Glomerular visceral epithelial cell (primary cell): ENCODE measurements at regions not wholly inside any gene's neighbourhood (a gene's known extent, or its start where the extent isn't known, plus 50 kb on each side); places are given as distances from the start of the nearest gene placed in this dataset.
"Not testable (repeated sequence)": the region's sequence is repeated elsewhere in the genome, so short reads cannot be mapped to it uniquely, and the experiment has no call there.

Experiments used
- DNase-seq: peaks from one replicate; pipeline ENCODE4 v3.0.0-alpha.2; 2016; ENCODE audit errors: extremely low spot score

DNA sequence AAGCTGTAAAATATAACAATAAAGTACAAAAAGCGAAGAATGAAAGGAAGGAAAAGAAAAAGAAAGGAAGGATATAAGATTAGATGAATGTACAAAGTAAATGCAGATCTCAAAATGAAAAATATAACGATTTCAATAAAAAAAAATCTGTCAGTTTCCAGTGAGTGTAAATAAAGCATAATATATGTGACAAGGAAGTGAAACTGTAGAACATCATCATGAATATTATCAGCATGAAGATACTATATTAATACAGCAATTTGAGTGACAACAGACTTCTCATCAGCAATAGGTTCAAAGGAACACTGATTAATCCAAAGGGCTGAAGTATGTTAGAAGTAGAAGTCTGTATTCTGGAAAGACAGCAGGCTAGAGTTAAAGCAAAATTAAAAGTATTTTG lies 659.5 kb upstream of the MBL2 start:
- DNase-seq = no peak

DNA sequence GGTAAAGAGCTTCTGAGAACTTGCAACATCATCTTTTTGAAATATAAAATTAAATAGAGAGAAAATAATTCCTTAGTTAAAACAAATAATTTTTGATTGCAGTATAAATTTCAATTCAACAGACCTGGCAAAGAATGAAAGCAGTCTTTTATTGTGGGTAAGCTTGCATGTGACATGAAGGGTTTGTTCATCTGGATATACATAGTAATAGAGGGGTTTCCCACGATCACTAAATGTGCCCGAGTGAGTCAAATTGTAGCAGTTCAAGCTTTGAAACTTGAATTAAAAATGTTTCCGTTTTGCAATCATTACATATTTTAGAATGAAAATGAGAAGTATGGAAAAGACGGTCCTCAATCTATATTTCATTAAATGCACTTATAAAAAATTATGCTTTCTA lies 658.4 kb upstream of the MBL2 start:
- DNase-seq = no peak

DNA sequence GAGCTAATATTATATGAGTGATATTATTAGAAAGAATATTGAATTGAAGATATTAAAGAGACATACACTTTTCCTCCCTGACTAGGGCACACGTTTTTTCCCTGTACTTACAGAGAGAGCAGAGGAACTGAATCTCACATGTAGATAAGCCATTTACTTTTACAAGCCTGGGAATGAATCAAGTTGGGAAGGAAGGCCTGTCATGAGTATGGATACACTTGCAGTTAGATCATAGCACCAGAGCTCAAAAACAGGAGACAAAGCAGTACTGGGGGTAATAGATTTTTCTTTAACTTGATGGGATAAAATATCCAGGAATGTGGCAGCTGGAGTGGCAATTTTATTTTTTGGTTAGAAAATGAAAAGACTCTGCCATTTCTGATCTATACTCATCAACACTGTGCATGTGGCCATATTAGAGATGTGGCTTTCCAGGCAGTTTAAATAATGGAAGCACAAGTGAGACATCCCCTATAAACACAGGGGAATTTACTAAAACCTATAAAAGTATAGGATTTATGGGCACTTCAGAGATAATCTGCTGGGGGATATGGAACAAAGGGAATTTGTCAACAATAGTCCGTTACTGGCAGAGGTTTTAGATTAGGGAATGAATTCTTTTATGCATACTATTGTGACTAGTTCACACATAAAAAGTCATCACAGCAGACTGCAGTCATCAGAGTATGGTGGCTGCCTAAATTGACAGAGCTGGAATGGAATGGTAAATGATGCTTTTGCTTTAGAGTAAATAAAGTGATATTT lies 657.7 kb upstream of the MBL2 start:
- DNase-seq = no peak

DNA sequence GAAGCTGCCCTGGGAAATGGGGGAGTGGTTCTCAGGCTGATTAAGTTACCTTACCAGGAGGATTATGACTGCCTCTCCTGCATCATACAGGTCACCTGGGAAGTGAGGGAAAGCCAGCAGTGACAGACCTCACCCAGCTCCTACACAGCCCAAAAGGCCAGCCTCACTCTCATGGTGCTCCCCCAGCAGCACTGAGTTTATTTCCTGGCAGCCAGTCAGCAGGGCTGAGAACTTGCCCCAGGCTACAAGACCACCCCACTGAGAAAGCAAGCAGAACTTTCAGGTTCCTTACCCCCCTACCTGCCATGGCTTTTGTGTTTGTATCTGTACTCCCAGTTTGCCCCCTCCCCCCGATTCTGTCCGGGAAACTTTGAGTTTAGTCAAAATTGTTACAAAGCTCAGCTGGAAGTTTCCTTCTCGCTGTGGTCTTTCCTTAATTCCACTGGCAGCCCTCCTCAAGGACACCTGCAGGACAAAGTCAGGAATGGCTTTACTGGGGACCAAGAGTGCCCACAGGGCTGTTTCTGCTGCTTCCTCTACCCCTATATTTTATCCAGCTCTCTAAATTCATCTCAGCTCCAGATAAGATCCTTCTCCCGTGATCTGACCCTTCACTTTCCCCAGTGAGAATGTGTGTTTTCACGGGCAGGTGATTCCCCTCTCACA lies 649.8 kb upstream of the MBL2 start:
- no peak for DNase-seq

DNA sequence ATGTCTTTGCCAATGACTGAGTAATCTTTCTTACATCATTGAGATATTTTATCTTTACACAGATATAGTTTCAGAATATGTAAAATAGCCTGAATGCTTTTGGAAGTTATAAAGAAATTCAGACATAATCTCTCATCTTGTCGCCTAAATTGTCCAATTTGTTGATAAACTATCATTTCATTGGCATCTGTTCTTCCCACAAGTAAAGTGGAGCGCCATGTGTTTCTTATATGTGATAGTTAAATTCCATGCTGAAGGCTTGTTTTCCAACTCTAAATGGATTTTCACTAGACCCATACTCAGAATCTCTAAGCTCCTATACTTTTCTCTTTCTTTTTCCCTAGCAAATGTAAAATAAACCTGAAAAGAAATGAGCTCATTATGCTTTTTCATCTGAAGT lies 640.1 kb upstream of the MBL2 start:
- DNase-seq = no peak

DNA sequence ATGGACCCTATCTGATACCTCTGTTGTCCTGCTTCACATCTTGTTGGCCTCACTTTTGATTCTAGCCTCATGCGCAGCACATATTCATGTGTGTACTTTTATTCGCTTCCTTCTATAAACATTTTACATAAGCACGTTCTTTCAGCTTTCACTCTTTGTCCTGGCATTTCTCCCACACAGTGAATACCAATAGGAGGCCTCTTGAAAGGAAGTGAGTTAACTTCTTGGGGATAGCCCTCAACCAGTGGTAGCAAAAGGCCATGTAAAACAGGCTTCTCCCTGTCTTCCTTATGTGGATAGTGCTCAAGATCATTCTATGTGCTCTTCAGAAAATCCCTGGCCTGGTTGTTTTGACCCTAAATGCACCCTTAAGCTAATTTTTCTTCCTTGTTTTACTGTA lies 633.9 kb upstream of the MBL2 start:
- no peak for DNase-seq

DNA sequence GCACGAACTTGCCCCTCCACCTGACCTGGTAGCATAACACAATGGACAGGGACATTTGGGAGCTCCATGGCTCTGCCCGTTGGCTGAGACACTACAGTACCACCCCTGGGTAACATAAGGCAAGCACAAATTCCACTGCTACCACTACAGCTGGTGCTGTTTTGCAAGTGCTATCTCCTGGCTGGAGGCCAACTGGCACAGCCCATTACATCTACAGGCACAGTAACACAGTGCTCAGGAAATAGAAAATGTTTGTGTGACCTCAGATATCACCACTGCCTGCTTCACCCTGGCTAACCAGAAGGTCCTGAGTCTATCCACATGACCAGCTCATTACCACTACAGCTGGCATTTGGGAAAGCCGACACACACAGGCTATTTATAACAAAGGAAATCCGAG lies 631.1 kb upstream of the MBL2 start:
- DNase-seq = peak; percentile 60

DNA sequence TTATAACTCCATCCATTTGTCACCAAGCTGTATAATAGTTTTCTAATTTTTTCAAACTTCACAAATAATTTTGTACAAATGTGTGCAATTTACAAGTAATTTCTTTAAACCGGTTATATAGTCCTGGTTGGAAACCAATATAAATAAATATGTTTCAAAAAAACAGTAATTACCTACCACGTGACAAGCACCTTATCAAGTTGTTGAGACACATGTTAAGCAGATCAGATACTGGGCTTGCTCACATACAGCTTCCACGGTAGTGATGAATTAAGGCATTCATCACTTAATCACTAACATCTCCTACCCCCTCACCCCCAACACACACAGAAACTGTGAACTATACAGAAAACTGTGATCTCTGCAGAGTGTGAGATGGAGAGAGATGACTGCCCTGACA lies 630.0 kb upstream of the MBL2 start:
- DNase-seq = no peak

DNA sequence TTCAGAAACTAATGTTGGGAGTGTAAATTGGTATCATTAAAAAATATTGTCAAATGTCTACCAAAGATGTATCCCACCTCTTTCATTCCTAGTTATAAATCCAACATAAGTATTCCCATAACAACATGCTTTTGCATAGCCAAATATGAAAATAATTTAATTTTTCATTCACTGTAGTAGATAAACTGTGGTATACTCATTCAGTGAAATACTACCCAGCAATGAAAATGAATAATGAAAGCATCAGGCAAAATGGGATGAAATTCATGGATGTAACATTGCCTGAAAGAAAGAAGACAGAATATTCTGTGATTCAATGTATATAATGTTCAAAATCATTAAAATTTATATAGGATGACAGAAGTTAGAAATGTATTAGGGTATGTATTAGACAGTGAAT lies 629.0 kb upstream of the MBL2 start:
- no peak for DNase-seq

DNA sequence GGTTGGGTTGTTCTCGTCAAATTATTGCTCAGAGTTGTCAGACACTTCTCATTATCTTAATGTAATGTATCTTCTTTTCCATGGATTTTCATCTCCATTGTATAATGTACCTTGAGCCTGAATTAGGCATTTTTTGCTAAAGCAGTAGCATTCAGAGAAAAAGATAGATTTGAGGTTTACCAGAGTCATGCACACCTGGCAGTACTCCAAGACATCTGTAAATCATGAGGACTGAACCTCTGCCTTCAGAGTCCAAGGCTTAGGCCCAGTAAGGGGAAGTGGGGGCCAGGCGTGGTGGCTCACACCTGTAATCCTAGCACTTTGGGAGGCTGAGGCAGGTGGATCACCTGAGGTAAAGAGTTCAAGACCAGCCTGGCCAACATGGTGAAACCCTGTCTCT lies 624.3 kb upstream of the MBL2 start:
- DNase-seq = no peak

DNA sequence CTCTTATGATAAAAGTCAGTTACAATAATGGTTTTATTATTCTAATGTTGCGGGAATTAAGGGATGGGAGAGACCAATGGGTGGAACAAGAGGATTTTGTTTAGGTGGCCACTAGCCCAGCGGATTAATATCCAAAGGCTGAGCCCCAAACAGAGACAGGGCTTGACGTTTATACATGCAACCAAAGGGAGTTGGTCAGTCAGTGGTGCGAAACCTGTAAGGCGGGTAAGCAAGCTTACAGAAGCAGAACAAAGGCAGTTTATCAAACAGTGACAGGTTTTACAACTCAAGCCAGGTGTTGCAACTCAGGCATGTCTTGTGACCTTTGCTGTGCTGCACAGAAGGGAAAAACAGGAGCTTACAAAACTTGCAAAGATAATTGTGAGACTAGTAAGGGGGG lies 622.9 kb upstream of the MBL2 start:
- no peak for DNase-seq

DNA sequence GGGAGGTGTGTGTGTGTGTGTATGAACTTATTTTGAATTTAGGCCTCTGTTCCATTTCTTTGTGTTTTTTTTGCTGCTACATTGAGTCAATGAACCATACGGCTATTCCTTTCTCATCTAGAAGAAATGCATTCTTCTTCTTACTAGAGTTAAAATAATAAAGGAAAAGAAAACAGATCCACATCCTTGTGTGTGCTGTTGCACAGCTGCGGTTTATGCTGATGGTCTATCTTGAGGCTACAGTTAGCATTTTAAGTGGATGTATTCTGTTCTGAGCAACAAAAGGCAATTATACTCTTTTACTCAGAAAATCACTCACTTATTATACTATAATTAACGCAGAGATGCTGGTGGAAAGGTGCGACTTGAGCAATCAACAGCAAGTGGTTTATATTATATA lies 615.0 kb upstream of the MBL2 start:
- no peak for DNase-seq

DNA sequence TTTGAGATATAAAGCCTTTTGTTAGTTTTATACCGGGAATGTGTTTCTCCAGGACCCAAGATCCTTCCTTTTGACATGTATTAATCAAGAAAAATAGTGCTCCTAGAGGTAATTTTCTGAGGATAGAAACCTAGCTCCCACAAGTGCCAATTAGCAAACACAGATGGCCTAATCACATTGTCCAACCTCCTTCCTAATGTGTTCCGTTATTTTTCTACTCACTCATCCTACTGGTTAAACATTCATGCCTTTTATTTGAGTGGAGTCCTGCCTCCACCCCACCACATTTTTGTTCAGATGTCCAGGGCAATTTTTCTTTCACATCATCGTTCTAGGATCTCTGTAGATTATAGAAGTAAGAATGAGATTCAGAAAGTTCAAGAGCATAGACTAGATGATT lies 610.0 kb upstream of the MBL2 start:
- no peak for DNase-seq

DNA sequence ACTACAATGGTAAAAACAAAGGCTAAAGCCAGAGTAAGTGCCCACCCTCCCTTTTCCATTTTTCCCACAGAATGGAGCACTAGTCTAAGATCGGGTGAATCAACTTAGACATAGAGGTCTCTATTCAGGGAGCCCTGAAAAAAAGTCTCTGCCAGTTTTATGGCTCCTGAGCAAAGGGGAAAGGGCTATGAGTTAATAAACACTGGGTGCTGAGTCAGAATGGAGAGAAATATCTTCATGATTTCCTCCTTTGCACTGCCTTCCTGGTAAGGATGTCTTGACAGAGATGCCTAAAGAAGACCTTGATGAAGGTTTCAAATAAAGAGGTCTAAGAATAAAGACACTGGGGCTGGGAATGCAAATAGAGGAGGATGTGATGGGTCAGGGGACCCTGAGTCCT lies 607.4 kb upstream of the MBL2 start:
- DNase-seq = peak; percentile 6

DNA sequence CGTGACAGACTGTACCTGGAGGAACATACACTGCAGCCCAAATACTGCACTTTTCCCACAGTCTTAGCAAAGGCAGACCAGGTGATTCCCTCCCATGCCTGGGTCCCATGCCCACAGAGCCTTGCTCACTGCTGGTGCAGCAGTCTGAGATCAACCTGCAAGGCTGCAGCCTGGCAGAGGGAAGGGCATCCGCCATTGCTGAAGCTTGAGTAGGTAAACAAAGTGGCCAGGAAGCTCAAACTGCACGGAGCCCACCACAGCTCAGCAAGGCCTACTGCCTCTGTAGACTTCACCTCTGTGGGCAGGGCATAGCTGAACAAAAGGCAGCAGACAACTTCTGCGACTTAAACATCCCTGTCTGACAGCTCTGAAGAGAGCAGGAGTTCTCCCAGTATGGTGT lies 597.8 kb upstream of the MBL2 start:
- no peak for DNase-seq

DNA sequence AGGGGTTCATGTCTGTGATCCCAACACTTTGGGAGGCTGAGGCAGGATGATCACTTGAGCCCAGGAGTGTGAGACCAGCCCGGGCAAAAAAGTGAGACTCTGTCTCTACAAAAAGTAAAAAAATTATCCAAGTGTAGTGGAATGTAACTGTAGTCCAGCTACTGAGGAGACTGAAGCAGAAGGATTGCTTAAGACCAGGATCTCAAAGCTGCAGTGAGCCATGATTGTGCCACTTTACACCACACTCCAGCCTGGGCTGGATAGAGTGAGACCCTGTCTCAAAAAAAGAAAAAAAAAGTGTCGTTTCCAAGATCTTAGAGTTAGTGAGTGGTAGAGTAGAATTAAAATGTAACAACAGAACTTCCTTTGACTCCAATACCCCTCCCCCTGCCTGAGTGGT lies 589.4 kb upstream of the MBL2 start:
- DNase-seq = no peak

DNA sequence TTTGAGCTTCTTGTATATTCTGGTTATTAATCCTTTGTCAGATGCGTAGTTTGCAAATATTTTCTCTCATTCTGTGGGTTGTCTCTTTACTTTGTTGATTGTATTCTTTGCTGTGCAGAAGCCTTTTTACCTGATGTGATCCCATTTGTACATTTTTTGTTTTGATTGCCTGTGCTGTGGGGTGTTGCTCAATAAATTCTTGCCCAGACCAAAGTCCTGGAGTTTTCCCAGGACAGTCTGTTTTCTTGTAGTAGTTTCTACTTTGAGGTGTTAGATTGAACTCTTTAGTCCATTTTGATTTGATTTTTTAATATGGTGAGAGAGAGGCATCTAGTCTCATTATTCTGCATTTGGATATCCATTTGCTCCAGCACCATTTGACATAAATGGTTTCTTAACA lies 588.7 kb upstream of the MBL2 start:
- DNase-seq = no peak

DNA sequence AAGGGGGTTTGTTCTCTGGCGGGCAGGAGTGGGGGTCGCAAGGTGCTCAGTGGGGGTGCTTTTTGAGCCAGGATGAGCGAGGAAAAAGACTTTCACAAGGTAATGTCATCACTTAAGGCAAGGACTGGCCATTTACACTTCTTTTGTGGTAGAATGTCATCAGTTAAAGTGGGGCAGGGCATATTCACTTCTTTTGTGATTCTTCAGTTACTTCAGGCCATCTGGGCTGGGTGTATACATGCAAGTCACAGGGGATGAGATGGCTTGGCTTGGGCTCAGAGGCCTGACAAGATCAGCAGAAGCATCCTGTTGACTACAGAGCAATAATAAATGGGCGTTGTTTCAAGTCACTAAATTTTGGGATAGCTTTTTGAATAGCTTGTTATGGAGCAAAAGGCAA lies 586.4 kb upstream of the MBL2 start:
- not testable (repeated sequence) for DNase-seq

DNA sequence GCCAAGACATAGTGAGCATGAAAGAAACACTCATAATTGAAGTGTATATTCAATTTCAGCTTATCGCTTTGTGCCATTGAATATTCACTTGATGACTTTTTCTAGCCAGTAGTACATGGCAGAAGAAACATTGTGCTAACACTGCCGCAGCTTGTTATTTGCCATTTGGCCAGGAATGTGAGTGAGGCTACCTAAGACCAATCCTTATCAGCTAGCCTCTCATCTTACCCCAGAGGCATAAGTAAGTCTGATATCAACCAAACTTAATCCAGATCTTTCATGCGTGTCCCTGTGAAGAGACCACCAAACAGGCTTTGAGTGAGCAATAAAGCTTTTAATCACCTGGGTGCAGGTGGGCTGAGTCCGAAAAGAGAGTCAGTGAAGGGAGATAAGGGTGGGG lies 586.0 kb upstream of the MBL2 start:
- DNase-seq = no peak

DNA sequence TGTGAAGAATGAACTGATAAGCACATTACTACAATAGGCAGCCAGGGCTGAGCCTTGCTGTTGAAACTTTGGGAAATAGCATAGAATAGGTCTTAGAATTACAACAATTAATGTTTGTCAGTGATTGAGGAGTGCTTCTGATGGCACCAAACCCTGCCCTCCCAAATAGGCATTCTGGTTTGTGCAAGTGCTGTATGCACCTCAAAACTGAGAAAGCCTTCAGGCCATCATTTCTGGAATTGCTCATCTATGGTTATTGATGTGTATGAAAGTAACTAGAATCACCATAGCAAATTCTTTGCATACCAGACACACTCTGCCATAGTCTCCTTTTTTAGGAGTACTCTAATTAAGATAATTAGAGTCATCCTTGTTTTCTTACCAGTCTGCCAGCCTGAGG lies 585.0 kb upstream of the MBL2 start:
- no peak for DNase-seq

DNA sequence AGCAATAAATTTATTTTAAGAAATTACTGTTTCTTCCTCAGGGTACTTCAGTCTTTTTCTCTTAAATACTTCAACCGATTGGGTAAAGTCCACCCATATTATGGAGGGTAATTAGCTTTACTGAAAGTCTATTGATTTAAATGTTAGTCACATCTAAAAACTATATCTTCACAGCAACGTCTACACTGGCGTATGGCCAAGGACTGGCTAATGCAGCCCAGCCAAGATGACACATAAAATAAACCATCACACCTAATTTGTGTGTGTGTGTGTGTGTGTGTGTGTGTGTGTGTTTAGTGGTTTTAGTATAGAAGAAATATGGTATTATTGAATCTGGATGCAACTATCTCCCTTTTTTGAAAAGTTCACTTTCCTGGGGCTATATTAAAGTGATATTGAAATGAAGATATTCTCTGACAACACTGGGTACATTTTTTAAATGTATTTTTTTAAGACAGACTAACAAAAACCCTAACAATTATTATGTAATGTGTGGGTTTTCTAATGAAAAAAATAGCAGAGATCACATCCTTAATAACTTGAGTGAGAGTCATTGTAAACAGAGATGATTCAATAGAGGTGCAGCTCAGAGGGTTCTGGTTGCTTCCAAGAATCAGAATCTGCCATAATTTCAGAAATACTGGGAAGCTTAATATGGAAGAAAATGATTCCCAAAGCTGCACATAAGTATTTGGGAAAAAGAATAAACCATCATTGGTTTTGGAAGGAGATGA lies 584.2 kb upstream of the MBL2 start:
- DNase-seq = peak; percentile 39

DNA sequence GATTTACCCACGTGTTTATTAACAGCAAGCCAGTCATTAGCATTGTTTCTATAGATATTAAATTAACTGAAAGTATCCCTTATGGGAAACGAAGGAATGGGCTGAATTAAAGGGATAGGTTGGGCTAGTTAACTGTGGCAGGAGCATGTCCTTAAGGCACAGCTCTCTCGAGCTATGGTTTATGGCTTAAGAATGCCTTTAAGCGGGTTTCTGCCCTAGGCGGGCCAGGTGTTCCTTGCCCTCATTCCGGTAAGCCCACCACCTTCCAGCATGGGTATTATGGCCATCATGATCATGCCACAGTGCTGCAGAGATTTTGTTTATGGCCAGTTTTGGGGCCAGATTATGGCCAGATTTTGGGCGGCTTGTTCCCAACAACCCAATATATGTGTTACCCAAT lies 569.9 kb upstream of the MBL2 start:
- DNase-seq = not testable (repeated sequence)

DNA sequence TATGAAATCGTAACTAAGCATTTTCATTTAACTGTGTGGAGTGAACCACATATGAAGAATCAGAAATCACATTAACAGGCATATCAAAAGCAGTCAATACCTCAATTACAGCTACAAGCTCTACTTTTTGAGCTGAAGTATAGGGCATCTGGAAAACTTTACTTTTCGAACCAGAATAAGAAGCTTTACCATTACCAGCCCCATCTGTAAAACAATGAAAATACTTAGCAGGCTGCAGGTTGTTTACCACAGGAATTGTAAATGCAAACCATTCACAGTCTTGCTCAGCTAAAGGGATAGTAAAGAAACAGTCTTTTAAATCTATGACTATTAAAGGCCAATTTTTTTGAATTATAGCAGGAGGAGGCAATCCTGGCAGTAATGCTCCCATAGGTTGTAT lies 565.6 kb upstream of the MBL2 start:
- DNase-seq = not testable (repeated sequence)
